GM18520 (cell line): ENCODE measurements at regions not wholly inside any gene's neighbourhood (a gene's known extent, or its start where the extent isn't known, plus 50 kb on each side); places are given as distances from the start of the nearest gene placed in this dataset.
A peak's percentile ranks its signal among the peaks of the same experiment; 100 is the strongest.
"Not testable (repeated sequence)": the region's sequence is repeated elsewhere in the genome, so short reads cannot be mapped to it uniquely, and the experiment has no call there.

ENCODE experiments used
- ATAC-seq: cut with Tn5 transposase; IDR thresholded peaks from one replicate; pipeline ENCODE4 v1.9.1; 2021; ENCODE audit not compliant: unreplicated experiment

GRCh38 chr2:182477774-182478173 lies 50.9 kb upstream of the PDE1A start:
- no peak for ATAC-seq

- ATAC-seq, result no peak
These were observed 54.8 kb upstream of the PDE1A start for GRCh38 chr2:182481676-182482075.

GRCh38 chr2:182482511-182482910 lies 55.7 kb upstream of the PDE1A start:
- no peak for ATAC-seq

DNA sequence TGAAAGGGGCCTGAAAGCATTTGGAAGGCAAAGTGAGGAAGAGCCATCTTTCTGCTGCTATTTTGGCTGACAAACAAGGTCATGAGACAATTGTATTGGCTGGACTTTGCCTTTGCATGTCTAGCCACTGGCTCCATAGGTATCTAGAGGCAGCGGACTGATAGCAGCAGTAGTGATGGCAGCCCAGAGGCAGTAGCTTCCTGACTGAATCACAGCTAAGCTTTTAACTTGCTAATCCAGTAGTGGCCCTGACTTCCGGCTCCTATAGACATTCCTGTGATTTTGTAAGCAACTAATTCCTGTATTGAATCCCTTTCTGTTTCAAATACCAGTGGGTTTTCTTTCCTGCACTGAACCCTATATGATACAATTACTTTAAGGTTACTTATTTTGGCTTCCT lies 69.8 kb upstream of the PDE1A start:
- ATAC-seq, result no peak

- ATAC-seq, result no peak
These were observed 73.1 kb upstream of the PDE1A start for GRCh38 chr2:182499706-182500470.

DNA sequence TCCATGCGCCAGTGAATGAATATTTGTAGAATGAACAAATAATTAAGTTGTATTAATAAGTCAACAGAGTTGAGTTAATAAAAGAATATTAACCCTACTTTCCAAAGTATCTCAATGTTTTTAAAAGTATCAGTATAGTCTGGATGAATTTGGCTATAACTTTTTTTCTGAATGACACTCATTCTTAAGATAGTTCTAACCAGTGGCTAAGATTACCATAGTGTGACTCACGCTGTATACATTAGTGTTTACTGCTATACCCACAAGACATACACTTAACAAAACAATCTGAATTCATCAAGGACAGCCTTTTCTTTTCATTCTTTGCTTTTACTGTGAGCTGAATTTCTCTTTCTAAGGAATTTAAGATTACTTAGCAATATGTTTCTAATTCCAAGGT lies 77.0 kb upstream of the PDE1A start:
- ATAC-seq, result no peak

- ATAC-seq, result no peak
These were observed 78.1 kb upstream of the PDE1A start for GRCh38 chr2:182504903-182505302.

GRCh38 chr2:182506606-182507005 lies 79.8 kb upstream of the PDE1A start:
- ATAC-seq, result no peak

DNA sequence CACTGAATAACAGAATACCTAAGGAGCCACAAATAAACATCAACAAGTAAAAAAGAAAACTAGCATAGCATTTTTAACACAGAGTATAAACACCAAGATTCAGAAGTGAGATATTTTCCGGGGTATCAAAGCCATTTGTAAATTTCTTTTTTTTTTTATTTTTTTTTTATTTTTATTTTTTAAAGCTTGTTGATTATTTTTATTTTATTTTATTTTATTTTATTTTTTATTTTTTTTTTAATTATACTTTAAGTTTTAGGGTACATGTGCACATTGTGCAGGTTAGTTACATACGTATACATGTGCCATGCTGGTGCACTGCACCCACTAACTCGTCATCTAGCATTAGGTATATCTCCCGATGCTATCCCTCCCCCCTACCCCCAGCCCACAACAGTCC lies 81.7 kb upstream of the PDE1A start:
- ATAC-seq, result not testable (repeated sequence)

GRCh38 chr2:182509216-182509615 lies 82.4 kb upstream of the PDE1A start:
- ATAC-seq, result no peak

GRCh38 chr2:182521453-182522404 lies 94.9 kb upstream of the PDE1A start:
- no peak for ATAC-seq

DNA sequence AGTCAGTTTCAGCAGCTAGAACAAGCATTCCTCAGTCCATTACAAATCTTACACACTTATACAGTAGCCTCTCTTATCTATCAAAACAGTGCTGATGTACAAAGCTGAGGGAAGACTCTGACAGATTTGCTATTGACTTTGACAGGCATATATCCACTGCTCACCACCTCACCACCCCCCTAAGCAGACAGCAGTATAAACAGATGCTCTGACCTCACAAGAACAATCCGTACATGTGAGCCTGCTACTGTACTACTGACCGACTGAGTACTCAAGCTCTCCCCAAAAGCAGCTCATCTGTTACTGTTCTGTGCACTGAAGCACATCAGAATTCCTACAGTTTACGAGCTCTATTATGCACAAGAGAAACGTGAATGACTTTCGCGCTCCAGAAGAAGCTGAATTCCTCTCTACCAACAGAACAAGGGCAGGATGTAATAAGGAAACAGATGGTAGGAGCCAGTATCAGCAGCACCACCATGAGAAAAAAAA lies 95.6 kb upstream of the PDE1A start:
- ATAC-seq, result no peak

GRCh38 chr2:182522972-182523473 lies 96.2 kb upstream of the PDE1A start:
- no peak for ATAC-seq

DNA sequence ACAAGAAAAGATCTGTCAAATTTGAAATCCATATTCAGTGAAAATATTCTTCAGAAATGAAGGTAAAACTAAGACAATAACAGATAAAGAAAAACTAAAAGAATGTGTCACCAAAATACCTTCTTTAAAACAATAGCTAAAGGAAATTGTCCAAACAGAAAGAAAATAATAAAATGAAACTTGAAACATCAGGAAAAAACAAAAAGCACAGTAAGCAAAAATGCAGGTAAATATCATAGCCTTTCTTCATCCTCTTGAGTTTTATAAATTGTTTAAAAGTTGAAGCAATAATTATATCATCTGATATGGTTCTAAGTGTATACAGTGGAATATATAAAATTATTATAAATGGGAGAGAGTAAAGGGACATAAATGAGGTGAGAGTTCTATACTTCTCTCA lies 103.8 kb upstream of the PDE1A start:
- ATAC-seq, result no peak

DNA sequence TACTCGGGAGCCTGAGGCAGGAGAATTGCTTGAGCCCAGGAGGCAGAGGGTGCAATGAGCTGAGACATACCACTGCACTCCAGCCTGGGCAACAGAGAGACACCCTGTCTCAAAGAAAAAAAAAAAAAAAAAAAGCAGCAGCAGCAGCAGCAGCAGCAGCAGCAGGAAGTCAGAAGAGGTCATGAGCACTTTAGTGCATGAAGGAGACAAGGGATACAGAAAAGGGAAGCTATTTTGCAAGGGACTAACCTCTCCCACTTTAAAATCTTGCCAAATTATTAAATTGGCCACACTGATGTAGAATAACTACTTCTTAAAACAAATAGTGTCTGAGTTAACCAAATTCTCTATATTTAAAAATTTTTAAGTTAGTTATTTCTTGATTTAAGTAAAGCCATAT lies 113.4 kb upstream of the PDE1A start:
- no peak for ATAC-seq

- no peak for ATAC-seq
These were observed 114.4 kb upstream of the PDE1A start for GRCh38 chr2:182541268-182541667.

DNA sequence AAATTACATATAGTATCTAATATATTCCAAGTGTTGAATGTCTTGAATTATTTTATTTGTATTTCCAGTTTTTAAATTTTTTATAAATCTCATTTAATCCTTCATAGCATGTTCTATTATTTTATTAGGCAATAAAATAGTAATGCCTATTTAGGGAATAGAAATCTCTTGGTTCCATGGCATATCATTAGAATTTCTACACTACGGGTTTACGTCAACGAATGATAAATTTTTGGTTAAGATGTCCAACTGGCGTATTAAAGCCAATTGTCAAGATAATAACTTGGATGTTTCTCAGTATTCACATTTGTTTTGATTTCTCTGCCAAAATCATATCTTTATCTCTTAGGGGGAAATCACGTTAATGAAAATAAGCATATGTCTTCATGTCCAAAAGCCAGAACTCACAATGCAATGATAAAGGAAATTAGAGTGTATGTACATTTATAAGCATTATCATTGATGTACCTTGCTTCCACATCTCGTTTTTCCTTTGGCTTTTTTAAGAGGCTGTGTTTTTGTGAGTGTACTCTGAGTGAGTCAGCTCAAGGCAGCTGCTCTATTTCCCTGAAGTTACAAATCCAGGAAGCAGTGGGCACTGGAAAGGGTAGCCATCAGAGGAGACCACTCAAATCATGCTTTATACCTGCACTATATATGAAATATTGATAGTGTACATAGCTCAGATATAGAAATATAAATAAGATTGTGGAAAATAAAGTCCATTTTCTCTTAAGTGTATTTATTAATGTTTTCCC lies 115.8 kb upstream of the PDE1A start:
- ATAC-seq, result no peak

GRCh38 chr2:182543741-182544525 lies 117.1 kb upstream of the PDE1A start:
- ATAC-seq, result no peak

- peak; percentile 64 for ATAC-seq
These were observed 118.8 kb upstream of the PDE1A start for GRCh38 chr2:182545420-182546167.
